ENCODE measurements at regions not wholly inside any gene's neighbourhood (a gene's known extent, or its start where the extent isn't known, plus 50 kb on each side); places are given as distances from the start of the nearest gene placed in this dataset.

- ATAC-seq, result no peak
- TF ChIP-seq ZNF8 (CRISPR knock-in tag; IDR thresholded peaks at IDR 0.05), result no peak
- no peak for TF ChIP-seq TOX (CRISPR knock-in tag; IDR thresholded peaks at IDR 0.05; ENCODE audit: borderline replicate concordance)
- TF ChIP-seq PATZ1 (CRISPR knock-in tag; IDR thresholded peaks at IDR 0.05; ENCODE audit: borderline replicate concordance), result no peak
- TF ChIP-seq ZC3H10 (CRISPR knock-in tag; IDR thresholded peaks at IDR 0.05), result no peak
- TF ChIP-seq CSDC2 (CRISPR knock-in tag; IDR thresholded peaks at IDR 0.05), result no peak
- no peak for TF ChIP-seq CREB5 (CRISPR knock-in tag; IDR thresholded peaks at IDR 0.05; ENCODE audit: low read depth)
- TF ChIP-seq ISL1 (CRISPR knock-in tag; IDR thresholded peaks at IDR 0.05), result no peak
- no peak for TF ChIP-seq SNAI2 (CRISPR knock-in tag; IDR thresholded peaks at IDR 0.05)
- no peak for TF ChIP-seq ZNF70 (CRISPR knock-in tag; IDR thresholded peaks at IDR 0.05)
- no peak for TF ChIP-seq ZFP3 (CRISPR knock-in tag; IDR thresholded peaks at IDR 0.05)
- TF ChIP-seq PPARA (CRISPR knock-in tag; IDR thresholded peaks at IDR 0.05; ENCODE audit: borderline replicate concordance), result no peak
- no peak for TF ChIP-seq ZFP30 (CRISPR knock-in tag; IDR thresholded peaks at IDR 0.05)
- no peak for TF ChIP-seq ZNF565 (CRISPR knock-in tag; conservative IDR thresholded peaks at IDR 0.05; ENCODE audit: low read depth)
Measured at GRCh38 chr4:66633477-66633876, 911.8 kb downstream of the CENPC start.

GRCh38 chr4:66629927-66630326, 915.4 kb downstream of the CENPC start:
- TF ChIP-seq ARNTL (CRISPR knock-in tag; IDR thresholded peaks at IDR 0.05; ENCODE audit: borderline replicate concordance, low read depth) (no peak), RARB (CRISPR knock-in tag; IDR thresholded peaks at IDR 0.05) (no peak), ZNF70 (CRISPR knock-in tag; IDR thresholded peaks at IDR 0.05) (no peak), TSHZ2 (CRISPR knock-in tag; IDR thresholded peaks at IDR 0.05) (no peak), ZFP3 (CRISPR knock-in tag; IDR thresholded peaks at IDR 0.05) (no peak)
- ATAC-seq, result no peak

- no peak for ATAC-seq
- TF ChIP-seq ZFP3 (CRISPR knock-in tag; IDR thresholded peaks at IDR 0.05) (no peak), GLIS3 (CRISPR knock-in tag; IDR thresholded peaks at IDR 0.05) (no peak), POU6F1 (CRISPR knock-in tag; IDR thresholded peaks at IDR 0.05; ENCODE audit: borderline replicate concordance, low read depth) (no peak), ZNF70 (CRISPR knock-in tag; IDR thresholded peaks at IDR 0.05) (no peak), ISL1 (CRISPR knock-in tag; IDR thresholded peaks at IDR 0.05) (no peak), SNAI2 (CRISPR knock-in tag; IDR thresholded peaks at IDR 0.05) (no peak), CSDC2 (CRISPR knock-in tag; IDR thresholded peaks at IDR 0.05) (no peak), BACH2 (CRISPR knock-in tag; IDR thresholded peaks at IDR 0.05; ENCODE audit: borderline replicate concordance) (no peak), PATZ1 (CRISPR knock-in tag; IDR thresholded peaks at IDR 0.05; ENCODE audit: borderline replicate concordance) (no peak), ZNF565 (CRISPR knock-in tag; conservative IDR thresholded peaks at IDR 0.05; ENCODE audit: low read depth) (no peak), TCF4 (CRISPR knock-in tag; IDR thresholded peaks at IDR 0.05; ENCODE audit: borderline replicate concordance) (no peak), OSR1 (CRISPR knock-in tag; IDR thresholded peaks at IDR 0.05) (no peak), CREB5 (CRISPR knock-in tag; IDR thresholded peaks at IDR 0.05; ENCODE audit: low read depth) (no peak), PPARA (CRISPR knock-in tag; IDR thresholded peaks at IDR 0.05; ENCODE audit: borderline replicate concordance) (no peak)
Measured at GRCh38 chr4:66628146-66628545, 917.2 kb downstream of the CENPC start.
